Skeletal muscle satellite cell (primary cell): ENCODE measurements at regions not wholly inside any gene's neighbourhood (a gene's known extent, or its start where the extent isn't known, plus 50 kb on each side); places are given as distances from the start of the nearest gene placed in this dataset.
"Not testable (repeated sequence)": the region's sequence is repeated elsewhere in the genome, so short reads cannot be mapped to it uniquely, and the experiment has no call there.

Experiments
- H3K27me3 ChIP-seq: 2 replicates; pipeline ENCODE4 v1.7.0; 2013; ENCODE audit warnings: low read length; ENCODE audit not compliant: control insufficient read depth, insufficient read depth
- H3K36me3 ChIP-seq: 2 replicates; pipeline ENCODE4 v1.7.0; 2013; ENCODE audit warnings: mild to moderate bottlenecking, control low read depth, low read length; ENCODE audit not compliant: insufficient read depth
- H3K4me1 ChIP-seq: 2 replicates; pipeline ENCODE4 v1.7.0; 2013; ENCODE audit warnings: low read length; ENCODE audit not compliant: control insufficient read depth, insufficient read depth
- H3K4me2 ChIP-seq: 2 replicates; pipeline ENCODE4 v1.7.0; 2013; ENCODE audit warnings: mild to moderate bottlenecking, low read length
- H3K4me3 ChIP-seq: 2 replicates; pipeline ENCODE4 v1.7.0; 2013; ENCODE audit warnings: low read length
- H3K9ac ChIP-seq: 2 replicates; pipeline ENCODE4 v1.7.0; 2013; ENCODE audit warnings: mild to moderate bottlenecking, low read depth, low read length, moderate library complexity
- H3K9me3 ChIP-seq: replicated peaks from 2 replicates; pipeline ENCODE4 v1.7.0; 2013; ENCODE audit warnings: mild to moderate bottlenecking, control low read depth, low read length

DNA sequence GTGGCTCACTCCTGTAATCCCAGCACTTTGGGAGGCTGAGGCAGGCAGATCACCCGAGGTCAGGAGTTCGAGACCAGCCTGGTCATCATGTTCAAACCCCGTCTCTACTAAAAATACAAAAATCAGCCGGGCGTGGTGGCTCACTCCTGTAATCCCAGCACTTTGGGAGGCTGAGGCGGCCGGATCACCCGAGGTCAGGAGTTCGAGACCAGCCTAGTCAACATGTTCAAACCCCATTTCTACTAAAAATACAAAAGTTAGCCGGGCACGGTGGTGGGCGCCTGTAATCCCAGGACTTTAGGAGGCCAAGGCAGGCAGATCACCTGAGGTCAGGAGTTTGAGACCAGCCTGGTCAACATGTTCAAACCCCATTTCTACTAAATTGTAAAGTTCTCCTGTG is 97.0 kb downstream of the CRLF2 start:
- H3K9me3 ChIP-seq, H3K27me3 ChIP-seq, H3K9ac ChIP-seq, H3K4me2 ChIP-seq, H3K36me3 ChIP-seq, H3K4me1 ChIP-seq, H3K4me3 ChIP-seq: not testable (repeated sequence)

DNA sequence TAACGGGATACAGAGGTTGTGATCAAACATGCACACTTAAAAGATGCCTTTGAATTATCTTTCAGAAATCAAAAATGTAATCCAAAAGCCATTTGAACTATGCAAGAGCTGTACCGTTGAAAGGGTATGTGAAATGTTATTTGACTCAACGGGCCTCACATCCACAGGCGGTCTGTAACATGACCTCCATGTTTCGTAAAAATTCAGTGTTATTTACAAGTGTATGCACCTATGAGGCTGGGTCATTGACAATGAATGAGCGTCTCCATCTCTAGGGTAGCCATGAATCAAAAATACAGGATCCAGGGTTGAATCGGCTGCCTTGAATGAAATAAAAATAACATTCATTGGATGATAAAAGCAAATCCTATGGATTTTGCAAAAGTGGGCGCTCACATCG is 100.1 kb downstream of the CRLF2 start:
- Histone ChIP-seq H3K9me3 (peaks cover 14% of the 10 kb centered on the region), H3K4me3 (no peak overlapping the region), H3K36me3 (no peaks in the 10 kb centered on the region), H3K4me1 (no peaks in the 10 kb centered on the region), H3K9ac (no peak overlapping the region), H3K4me2 (no peak overlapping the region), H3K27me3 (no peaks in the 10 kb centered on the region)

DNA sequence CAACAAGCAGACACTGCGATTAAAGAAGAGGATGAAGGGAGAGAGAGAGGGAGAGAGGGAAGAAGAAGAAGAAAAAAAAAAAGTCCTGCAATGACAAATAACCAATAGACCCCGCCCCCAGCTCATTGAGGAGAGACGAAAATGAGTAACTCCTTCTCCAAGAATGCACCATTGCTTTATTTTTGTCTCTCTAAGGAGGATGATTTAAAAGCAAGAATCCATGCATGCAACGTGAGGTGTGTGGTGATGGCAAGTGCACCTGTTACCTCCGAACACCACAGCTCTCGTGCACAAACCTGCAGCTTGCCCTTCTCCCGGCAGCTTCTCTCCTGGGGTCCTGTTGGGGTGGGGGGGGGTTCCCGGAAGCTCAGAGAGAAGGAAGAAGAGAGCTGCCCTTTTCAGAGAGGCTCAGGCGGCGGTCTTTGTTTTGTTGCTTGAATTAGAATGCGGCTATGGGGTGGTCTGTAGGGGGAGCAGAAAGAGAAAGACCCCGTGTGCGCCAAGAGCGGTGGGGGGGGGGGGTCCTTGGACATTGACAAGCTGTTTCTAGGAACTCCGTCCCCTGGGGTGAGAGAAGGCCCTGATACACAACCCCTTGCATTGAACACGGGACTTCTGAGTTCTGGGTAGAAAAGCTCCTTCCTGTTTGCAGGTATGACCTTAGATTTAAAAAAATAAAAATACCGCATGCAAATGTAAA is 100.7 kb downstream of the CRLF2 start:
- Histone ChIP-seq H3K36me3 (no peaks in the 10 kb centered on the region), H3K4me2 (no peak overlapping the region), H3K4me3 (no peak overlapping the region), H3K9ac (no peak overlapping the region), H3K4me1 (no peaks in the 10 kb centered on the region), H3K9me3 (peaks cover 14% of the 10 kb centered on the region), H3K27me3 (no peaks in the 10 kb centered on the region)

DNA sequence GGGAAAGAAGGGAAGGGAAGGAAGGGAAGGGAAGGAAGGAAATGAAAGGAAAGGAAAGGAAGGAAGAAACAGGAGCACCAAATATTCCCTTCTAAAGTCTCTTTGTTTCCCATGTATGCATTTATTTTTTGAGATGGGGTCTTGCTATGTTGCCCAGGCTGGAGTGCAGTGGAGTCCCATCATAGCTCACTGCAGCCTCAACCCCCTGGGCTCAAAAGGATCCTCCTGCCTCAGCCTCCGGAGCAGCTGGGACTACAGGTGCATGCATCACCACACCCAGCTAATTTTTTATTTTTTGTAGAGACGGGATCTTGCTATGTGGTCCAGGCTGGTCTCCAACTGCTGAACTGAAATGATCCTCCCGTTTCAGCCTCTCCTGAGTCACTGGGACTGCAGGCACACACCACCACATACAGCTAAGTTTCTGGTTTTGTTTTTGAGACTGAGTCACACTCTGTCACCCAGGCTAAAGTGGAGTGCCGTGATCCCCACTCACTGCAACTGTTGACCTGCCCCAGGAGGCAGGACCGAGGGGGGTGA is 102.8 kb downstream of the CRLF2 start:
- Histone ChIP-seq H3K9me3 (peaks cover 14% of the 10 kb centered on the region), H3K36me3 (no peaks in the 10 kb centered on the region), H3K4me2 (no peak overlapping the region), H3K4me3 (no peak overlapping the region), H3K27me3 (no peaks in the 10 kb centered on the region), H3K4me1 (no peaks in the 10 kb centered on the region), H3K9ac (no peak overlapping the region)

DNA sequence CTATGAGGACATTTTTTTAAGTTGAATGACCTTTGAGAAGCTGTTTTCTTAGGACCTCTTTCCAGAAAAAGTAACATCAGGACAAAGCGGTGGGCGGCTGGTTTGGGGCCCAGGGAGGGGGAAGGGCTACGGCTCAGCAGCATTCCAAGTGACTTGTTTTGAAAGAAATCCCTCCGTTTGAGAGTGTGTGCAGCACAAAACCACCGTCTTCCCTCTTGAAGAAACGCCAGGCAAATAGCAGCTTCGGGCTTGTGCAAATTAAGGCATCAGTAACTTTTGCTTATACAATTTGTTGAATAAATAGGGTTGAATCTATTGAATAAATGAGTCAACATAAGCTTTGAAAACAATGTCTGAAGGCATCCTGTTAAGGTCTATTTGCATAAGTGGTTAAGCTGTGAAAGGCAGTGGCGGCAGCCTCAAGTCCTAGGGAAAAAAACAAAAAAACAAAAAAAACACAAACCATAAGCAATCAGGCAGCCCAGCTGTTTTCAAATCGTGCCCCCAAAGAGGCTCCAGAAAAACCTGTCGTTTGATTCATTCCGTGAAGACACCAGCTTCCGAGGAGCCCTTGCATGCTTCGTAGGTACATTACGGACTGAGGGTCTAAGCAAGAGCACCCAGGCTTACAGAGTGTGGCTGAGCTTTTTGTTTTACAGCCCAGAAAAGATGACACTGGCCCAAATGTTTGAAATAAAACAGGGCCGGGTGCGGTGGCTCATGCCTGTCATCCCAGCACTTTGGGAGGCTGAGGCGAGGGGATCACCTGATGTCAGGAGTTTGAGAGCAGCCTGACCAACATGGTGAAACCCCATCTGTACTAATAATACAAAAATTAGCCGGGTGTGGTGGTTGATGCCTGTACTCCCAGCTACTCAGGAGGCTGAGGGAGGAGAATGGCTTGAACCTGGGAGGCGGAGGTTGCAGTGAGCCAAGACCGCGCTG is 103.7 kb downstream of the CRLF2 start:
- Histone ChIP-seq H3K4me3 (no peak overlapping the region), H3K36me3 (no peaks in the 10 kb centered on the region), H3K9me3 (peaks cover 14% of the 10 kb centered on the region), H3K27me3 (no peaks in the 10 kb centered on the region), H3K4me2 (no peak overlapping the region), H3K9ac (no peak overlapping the region), H3K4me1 (no peaks in the 10 kb centered on the region)

DNA sequence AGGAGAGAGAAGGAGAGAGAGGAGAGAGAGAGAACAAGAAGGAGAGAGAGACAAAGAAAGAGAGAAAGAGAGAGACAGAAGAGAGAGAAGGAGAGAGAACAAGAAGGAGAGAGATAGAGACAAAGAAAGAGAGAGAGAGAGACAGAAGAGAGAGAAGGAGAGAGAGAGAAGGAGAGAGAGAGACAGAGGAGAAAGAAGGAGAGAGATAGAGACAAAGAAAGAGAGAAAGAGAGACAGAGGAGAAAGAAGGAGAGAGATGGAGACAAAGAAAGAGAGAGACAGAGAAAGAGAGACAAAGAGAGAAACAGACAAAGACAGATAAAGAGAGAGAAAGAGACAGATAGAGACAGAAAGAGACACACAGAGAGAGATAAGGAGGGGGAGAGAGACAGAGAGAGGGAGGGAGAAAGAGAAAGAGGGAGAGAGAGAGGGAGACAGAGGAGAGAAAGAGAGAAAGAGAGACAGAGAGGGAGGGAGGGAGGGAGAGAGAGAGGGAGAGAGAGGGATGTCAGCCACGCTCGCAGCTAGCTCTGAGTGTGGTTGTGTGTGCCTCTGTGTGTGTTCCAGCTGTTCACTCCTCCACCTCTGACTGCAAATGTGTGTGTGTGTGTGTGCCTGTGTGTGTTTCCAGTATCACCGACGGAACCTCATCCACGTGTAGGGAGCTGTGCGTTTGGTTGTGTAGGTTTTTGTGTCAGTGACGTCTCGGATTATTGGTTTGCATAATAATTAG is 105.8 kb downstream of the CRLF2 start:
- Histone ChIP-seq H3K9ac (no peak overlapping the region), H3K36me3 (no peaks in the 10 kb centered on the region), H3K4me1 (no peaks in the 10 kb centered on the region), H3K4me2 (no peak overlapping the region), H3K4me3 (no peak overlapping the region), H3K9me3 (peaks cover 11% of the 10 kb centered on the region), H3K27me3 (no peaks in the 10 kb centered on the region)

DNA sequence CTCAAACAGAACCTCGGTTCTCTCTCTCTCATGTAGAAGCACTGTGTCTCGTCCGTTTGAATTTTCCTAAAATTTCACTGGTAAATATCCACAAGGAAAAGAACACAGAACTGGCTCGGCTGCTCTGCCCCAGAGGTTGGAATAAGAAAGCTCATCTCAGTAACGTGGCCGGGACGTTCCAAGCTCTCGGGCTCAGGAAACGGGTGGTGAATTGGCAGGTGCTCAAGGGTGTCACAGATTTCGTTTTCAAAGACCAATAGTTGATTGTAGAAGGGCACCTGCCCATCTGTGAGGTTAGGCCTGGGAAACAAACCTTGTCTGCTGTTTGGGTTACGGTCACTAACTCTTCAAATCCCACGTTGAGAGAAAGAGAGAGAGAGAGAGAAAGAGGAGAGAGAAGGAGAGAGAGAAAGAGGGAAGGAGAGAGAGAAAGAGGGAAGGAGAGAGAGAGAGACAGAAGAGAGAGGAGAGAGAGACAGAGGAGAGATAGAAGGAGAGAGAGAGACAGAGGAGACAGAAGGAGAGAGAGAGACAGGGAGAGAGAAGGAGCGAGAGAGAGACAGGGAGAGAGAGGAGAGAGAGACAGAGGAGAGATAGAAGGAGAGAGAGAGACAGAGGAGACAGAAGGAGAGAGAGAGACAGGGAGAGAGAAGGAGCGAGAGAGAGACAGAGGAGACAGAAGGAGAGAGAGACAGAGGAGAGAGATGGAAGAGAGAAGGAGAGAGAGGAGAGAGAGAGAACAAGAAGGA is 106.6 kb downstream of the CRLF2 start:
- H3K4me1 ChIP-seq, result no peaks in the 10 kb centered on the region
- H3K4me3 ChIP-seq, result no peak overlapping the region
- H3K9me3 ChIP-seq, result peaks cover 10% of the 10 kb centered on the region
- H3K36me3 ChIP-seq, result no peaks in the 10 kb centered on the region
- H3K27me3 ChIP-seq, result no peaks in the 10 kb centered on the region
- H3K9ac ChIP-seq, result no peak overlapping the region
- no peak overlapping the region for H3K4me2 ChIP-seq

DNA sequence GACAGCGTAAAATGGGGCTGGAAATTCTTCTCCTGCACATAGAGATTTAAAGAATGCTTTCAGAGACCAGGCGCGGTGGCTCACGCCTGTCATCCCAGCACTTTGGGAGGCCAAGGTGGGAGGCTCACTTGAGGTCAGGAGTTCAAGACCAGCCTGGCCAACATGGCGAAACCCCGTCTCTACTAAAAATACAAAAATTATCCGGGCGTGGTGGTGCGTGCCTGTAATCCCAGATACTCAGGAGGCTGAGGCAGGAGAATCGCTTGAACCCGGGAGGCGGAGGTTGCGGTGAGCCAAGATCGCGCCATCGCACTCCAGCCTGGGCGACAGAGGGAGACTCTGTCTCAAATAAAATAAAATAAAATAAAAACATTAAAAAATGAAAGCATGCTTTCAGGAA is 107.4 kb downstream of the CRLF2 start:
- not testable (repeated sequence) for H3K4me3 ChIP-seq, H3K4me2 ChIP-seq, H3K36me3 ChIP-seq, H3K9me3 ChIP-seq, H3K9ac ChIP-seq, H3K27me3 ChIP-seq, H3K4me1 ChIP-seq

DNA sequence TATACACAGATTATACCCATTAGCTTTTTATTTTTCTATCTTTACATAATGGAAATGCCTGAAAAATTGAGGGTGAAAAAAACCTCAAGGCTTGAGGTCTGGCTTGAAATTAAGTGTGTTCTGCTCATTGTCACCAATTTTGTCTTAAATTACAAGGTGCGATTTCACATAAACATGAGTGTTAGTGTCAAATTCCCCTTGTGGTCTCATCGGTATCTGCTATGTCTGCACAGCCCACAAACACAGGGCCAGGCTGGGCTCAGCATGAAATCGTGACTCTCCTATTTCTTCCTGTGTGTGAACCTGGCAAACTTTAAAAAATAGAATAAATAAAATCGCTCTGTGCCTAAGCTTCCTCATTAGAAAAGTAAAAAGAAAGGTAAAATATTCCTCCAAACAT is 109.1 kb downstream of the CRLF2 start:
- Histone ChIP-seq H3K27me3 (no peaks in the 10 kb centered on the region), H3K4me1 (no peaks in the 10 kb centered on the region), H3K4me2 (no peak overlapping the region)

DNA sequence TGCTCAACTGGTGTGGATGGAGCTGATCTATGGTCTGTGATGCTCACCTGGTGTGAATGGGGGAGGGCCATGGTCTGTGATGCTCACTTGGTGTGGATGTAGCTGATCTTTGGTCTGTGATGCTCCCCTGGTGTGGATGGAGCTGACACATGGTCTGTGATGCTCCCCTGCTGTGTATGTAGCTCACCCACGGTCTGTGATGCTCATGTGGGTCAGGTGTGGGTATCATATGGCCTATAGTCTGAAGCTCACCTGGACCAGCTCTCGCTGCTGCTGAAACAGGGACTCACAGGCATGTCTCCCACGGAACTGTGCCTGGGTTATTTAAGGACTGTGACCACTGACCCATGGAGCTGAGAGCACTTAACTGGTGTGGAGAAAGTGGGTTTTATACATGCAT is 109.7 kb downstream of the CRLF2 start:
- peaks cover 7% of the 10 kb centered on the region for H3K9me3 ChIP-seq
- H3K4me3 ChIP-seq, result no peak overlapping the region
- no peaks in the 10 kb centered on the region for H3K36me3 ChIP-seq
- H3K9ac ChIP-seq, result no peak overlapping the region
- no peaks in the 10 kb centered on the region for H3K27me3 ChIP-seq
- H3K4me2 ChIP-seq, result no peak overlapping the region
- H3K4me1 ChIP-seq, result no peaks in the 10 kb centered on the region

More for the DNA sequence above, 109.1 kb downstream of the CRLF2 start:
- Histone ChIP-seq H3K36me3 (no peaks in the 10 kb centered on the region), H3K9ac (no peak overlapping the region), H3K9me3 (peaks cover 4% of the 10 kb centered on the region), H3K4me3 (no peak overlapping the region)

DNA sequence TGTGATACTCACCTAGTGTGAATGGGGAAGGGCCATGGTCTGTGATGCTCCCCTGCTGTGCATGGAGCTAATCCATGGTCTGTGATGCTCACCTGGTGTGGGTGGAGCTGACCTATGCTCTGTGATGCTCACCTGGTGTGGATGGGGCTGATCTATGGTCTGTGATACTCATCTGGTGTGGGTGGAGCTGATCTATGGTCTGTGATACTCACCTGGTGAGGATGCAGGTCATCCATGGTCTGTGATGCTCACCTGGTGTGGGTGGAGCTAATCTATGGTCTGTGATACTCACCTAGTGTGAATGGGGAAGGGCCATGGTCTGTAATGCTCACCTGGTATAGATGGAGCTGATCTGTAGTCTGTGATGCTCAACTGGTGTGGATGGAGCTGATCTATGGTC is 110.2 kb downstream of the CRLF2 start:
- H3K9me3 ChIP-seq, H3K4me3 ChIP-seq, H3K36me3 ChIP-seq, H3K4me1 ChIP-seq, H3K27me3 ChIP-seq, H3K9ac ChIP-seq, H3K4me2 ChIP-seq: not testable (repeated sequence)
